Fibroblast of skin of right biceps (primary cell): ENCODE measurements at regions not wholly inside any gene's neighbourhood (a gene's known extent, or its start where the extent isn't known, plus 50 kb on each side); places are given as distances from the start of the nearest gene placed in this dataset.

Experiments
- DNase-seq: peaks from one replicate; pipeline ENCODE4 v3.0.0-alpha.2; 2013

DNA sequence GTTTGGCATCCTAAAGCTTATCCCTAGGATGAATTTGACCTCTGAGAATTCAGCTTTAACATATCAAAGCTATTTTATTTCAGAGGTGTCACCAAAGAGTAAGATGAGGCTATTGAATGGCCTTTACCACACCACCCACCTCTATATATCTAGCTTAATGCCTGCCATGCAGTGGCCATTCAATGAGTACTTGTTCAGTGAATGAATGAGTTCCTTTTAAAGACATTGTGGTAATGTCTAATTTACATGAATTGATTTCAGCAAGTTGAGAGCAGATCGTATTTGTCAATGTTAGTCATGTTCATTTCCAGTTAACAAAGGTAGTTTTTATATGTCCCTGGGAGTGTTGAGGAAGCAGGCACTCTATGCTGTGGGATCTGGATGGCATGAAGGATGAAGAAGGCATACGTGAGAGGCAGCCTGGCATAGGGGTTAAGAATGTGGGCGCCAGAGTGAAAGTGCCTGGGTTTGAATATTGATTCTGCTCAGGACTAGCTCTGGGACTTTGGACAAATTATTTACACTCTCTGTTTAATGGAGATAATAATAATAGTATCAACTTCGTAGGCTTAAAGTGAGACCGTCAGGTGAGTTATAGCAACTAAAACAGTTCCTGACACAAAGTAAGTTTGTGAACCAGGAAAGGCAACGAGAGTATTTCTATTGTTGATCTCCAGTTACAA, 434.1 kb upstream of the CHST9 start:
- no peak for DNase-seq

DNA sequence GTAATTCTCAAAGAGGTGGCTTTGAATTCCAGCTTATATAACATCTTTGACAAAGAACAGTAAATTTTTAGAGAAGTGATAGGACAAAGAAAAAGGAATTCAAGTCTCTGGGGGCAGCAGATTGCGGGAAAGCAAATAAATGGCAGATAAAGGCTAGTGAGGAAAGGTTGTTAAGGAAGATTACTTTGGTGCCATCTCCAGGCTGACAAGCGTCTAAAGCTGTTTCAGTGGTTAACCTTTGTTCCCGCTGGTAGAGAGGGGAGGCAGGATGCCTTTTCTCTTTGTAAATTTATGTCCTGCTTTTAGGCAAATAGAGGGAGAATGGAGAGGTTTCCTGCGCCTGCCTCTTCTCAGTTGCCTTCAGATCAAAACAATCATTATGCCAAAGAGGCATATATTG, 431.2 kb upstream of the CHST9 start:
- no peak for DNase-seq

DNA sequence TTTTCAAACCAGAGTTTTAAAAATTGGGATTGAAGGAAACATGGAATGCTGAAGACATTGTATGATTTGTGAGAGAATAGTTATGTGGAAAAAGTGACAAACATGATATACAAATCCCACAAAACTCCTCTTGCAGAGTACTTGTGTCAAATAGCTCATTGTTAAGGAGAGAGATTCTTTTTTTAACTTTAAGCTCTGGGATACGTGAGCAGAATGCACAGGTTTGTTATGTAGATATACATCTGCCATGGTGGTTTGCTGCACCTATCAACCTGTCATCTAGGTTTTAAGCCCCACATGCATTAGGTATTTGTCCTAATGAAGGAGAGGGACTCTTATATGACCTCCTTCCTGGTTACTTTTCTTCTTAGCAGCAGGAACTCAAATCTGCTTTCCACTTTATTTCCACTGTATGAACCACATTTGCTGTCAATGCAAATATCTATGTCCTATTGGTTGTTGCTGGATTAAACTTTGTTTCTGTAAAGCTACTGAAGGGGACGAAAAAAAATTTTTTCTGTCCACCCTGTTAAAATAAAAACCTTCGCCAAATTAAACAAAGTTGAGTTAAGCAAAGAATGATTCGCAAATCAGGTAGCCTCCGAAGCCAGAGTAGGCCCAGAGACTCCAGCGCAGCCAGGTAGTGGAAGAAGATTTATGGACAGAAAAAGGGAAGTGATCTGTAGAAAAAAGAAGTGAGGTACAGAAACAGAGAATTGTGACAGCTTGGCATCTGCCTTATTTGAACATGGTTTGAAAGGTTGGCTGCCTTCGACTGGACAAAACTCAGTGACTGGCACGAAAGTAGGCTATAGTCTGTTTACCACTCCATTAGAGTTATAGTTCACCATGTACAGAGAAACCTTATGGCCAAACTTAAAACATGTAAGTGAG, 430.1 kb upstream of the CHST9 start:
- DNase-seq = no peak

DNA sequence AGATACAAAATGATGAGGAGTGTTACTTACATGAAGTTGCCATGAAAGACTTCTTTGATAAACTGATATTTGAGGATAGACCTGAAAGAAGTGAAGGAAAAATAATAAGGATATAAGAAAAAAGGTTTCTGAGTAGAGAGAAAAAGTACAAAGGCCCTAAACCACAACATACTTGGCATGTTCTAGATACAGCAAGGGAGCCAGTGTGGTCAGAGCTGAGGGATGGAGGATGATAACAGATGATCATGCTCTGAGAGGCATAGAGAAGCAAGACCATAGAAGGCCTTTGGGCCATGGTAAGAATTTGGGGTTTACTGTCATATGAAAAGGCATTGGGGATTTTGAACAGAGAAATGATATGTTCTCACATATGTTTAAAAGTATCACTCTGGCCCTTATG, 424.1 kb upstream of the CHST9 start:
- DNase-seq = peak; percentile 11

DNA sequence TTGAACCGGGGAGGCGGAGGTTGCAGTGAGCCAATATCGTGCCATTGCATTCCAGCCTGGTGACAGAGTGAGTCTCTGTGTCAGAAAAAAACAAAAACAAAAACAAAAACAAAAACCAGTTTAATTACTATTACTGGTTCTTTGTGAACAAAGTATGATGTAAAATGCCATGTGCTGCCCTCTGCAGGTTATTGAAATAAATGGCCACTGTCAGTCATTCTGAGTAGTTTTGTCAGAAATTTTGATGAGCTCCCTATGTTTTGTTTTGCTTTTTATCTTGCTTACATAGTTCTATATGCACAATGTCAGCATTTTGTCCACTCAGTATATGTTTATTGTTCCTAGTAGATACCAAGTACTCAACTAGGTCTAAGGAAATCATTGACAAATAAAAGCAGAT, 423.6 kb upstream of the CHST9 start:
- no peak for DNase-seq

DNA sequence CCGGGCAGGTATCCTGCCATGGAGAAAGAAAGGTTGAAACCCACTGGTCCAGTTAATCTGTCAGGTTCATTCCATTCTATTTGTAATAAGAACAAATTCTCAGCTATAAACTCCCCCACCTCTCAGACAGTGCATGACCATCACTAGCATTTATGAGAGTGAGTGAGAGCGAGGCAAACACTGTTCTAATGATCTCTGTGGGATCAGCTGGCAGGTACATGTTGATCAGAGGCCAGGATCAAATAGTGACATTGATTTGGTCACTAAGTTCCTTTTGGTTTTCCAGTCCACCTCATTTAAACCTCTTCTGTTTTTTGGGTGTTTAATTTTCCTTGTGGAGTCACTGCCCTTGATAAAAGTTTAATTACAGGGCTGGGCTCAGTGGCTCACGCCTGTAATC, 423.1 kb upstream of the CHST9 start:
- DNase-seq = no peak

DNA sequence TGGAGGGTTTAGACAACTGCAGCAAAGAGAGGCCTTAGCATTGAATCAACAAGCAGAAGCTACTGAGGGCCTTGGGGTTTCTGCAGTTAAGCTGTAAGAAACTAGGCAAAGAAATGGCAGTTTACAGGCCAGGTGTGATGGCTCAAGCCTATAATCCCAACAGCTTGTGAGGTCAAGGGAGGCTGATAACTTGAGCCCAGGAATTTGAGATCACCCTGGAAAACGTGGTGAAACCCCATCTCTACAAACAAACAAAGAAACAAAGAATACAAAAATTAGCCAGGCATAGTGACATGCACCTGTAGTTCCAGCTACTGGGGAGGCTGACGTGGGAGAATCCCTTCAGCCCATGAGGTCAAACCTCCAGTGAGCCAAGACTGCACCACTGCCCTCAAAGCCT, 421.6 kb upstream of the CHST9 start:
- no peak for DNase-seq

DNA sequence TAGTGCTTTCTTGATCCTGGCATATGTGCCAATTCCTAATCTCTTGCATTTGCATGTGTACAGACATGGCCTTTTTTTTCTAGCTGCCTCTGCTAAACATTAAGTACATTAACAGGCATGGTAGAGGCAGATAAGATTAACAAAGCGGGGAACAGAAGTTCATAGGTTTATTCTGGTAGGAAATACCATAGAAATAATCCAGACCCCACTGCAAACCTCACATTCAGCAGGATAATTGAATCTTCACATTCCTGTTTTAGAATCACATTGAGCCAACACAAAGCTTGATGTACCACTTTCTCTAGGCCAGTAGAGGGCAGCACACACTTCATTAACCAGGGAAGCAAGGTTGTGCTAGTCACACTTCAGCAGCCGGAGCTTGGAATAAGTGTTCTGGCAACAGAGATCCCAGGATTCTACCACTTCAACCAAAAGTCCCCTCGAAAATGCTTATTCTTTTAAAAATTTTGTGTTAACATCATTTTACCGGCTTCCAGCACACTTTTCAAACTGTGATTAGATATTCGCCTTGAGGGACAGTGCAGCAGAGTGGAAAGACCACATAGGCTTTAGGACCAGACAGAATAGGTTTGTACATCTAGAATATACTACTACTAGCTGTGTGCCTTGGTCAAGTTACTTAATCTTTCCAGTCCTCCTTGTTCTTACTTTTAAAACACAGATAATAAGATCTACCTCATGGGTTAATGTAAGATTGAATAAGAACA, 420.2 kb upstream of the CHST9 start:
- DNase-seq = peak; percentile 73

DNA sequence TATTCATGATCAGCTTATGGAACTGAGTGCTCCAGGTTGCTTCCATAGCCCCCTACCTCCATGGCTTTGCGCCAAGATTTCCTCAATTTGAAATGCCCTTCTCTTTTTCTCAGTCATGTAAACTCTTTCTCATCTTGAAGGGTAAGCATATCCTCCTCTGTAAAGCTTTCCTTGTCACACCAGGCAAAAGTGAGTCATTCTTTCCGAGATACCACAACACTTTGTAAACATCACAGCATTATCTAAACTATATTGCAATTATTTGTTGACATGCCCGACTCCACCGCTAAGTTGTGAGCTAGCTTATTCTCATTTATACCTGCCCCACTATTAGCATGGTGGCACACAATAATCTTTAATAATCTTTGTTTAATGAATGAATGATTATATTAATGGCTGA, 419.5 kb upstream of the CHST9 start:
- DNase-seq = peak; percentile 6

DNA sequence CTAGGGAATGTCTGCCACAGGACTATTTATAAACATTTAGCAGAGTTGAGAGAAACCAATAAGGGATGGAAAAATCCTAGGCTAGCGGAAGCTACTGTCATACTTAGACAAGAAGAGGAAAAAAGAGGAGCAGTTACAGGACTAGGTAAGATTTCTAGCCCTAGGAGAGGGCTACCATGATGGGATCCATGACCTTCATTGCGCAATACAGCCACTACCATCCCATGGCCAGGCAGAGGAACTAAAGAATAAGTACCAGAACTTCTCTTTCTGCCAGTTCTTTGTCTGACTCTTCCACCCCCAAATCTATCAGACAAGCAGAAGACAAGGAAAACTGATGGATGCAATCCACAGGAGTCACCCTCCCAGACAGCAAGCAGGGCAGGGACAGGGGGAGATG, 417.0 kb upstream of the CHST9 start:
- DNase-seq = no peak

DNA sequence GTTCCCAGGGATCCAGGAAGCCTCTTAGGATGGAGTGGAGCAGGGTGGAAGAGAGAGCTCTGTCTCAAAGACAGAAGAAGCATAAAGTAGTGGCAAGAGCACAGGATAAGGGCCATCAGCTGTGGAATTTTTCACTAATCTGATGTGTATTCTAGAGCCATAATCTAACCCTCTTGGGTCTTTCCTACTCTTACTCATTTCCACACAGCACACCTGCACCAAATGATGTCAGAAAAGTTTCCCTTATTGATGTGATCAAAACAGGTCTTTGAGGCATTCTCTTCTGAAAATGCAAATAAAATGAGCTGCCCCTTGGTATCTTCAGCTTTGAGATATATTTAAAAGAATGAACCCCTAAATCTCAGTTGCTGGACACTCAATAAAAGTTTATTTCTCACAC, 415.1 kb upstream of the CHST9 start:
- DNase-seq = no peak

DNA sequence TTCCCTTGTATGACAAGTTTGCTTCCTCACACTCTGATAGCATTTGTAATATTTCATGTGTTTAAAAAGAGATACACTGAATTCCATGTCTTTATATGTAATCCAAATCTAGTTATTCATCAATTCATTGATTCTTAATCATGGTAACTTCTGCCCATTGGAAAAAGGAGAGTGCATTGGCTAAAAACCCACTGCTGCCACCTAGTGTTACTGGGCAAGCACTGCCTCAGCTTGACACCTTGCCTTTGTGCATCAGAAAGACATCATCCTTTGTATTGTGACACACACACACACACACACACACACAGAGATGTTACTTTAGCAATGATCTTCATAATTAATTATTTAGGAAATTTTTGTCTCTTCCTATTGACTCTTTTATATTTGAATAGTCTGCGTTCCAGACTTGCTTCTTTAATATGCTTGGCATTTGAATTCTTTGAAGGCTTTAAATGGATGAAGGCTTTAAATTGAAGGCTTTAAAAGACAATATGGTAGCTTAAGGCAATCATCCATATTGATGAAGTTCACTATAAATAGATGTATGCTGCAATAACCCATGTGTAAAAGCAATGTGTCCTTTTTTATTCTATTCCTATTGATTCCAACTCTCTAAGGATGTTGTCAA, 414.2 kb upstream of the CHST9 start:
- DNase-seq = peak; percentile 33

DNA sequence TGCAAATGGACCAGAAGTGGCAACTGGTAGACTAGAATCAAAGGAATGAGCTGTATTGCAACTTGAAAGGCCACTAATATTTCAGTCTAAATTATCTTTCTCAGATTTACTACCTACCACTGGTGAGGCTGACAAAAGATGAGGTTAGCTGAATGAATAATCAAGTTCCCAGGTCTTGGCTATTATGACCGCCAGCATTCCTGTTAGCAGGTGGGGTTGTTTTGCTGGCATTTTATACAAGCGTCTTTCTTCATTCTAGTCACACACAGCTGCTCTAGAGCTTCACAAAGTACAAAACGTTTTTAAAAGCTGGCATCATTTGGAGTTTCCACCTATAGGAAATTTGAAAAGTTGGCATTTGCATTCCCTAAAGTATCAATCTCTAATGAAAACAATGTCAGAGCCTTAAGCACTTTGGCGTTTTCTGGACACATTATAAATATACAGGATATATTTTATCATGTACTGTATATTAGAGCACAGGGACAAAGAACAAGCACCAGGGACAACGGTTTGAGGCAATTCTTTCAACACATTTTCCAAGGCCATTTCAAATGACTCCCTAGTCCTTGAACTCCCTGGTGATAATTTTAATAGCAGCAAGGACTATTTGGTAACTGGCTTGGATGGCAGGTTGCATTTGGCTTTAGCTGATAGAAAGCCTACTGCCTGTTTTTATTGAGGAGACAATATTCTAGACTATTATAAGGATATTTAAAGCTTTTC, 410.2 kb upstream of the CHST9 start:
- no peak for DNase-seq

DNA sequence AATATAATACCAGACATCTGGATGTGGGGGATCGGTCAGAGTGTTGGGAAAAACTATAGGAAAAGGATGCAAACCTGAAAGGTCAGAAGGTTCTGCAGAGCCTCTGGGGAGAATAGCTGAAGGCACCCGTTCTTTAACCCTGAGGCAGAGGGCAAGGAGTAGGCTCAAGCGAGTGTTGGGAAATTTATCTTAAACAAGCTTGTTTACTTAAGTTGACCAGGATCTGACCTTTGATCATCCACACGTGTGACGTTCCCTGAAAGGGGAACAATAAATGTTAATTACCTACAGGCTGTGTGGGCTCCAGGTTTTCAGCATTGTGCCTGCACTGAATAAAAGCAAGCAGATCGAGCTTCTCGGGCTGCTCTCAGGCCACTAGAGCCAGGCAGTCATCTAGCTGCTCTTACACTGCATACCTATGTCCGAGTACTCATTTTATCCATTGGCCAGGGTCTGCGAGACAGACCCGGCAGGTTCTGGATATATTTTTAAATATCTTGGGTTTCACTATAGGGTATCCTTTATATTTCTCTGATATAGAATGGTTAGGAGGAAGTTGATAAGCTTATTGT, 400.6 kb upstream of the CHST9 start:
- no peak for DNase-seq

DNA sequence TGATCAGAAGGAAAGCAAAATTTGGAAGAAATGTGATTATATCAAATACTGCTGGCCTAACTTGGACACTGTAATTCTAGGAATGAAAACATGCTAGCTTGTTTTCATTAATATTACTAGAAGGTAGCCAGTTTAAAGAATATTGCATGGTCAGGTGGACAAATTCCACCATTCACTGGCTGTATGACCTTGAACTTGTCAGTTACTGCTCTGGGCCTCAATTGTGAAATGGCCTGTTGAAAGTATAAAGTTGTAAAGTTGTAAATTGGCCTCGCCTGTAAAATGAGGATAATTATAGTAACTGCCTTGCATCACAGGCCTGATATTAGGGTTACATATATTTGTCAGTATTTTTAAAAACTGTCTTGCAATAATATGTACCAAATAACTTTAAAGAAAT, 398.4 kb upstream of the CHST9 start:
- DNase-seq = no peak

DNA sequence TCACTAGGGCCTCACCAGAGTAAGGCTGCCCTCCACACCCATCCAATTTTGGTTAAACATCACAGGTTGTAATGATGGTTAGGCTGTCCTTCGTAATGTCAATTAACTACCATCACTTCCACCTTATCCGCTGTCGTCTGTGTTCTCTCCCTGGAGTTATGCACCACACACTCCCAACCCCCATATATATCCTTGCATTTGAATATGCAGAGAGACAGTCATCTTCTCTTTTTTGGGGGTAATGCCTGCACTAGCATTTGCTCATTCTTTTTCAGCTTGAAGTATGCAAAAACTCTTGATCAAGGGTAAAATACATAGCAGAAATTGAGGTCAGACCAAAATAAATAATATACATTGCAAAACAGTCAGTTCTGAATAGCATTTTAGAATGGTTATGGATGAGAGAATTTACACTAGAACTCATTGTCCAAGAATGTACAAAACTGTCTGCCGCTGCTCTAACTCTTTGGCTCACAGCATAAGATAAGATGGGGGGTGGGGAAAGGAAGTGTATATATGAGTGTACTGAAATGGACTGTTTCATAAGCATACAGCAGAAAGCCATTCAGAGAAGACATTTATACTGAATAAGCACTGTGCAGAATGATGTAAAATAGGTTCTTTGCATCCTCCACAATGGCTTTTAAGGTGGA, 397.8 kb upstream of the CHST9 start:
- peak; percentile 64 for DNase-seq

DNA sequence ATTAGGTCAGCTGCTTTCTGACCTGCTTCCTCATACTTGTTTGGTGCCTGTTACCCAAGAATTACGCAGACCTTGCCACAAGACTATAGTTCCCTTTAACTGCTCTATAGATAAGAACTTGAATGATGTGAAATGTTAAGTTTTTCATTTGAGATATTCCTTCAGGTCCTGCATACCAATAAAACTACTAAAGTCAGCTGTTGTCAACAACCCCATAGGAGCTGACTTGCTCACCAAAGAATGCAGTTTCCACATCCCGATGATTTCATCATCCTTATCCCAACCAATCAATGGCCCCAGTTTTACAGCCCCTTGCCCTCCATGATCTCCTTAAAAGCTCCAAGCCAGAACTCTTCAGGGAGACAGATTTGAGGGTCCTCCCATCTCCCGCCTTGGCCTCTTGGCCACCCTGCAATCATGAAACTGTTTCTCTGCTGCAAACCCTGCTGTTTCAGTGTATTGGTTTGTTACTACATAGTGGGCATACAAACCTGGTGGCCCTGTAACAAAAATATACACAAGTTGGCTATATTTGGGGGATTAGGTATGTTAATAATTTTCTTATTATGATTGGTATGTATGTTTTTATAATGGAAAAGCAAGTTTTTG, 396.3 kb upstream of the CHST9 start:
- DNase-seq = peak; percentile 7

DNA sequence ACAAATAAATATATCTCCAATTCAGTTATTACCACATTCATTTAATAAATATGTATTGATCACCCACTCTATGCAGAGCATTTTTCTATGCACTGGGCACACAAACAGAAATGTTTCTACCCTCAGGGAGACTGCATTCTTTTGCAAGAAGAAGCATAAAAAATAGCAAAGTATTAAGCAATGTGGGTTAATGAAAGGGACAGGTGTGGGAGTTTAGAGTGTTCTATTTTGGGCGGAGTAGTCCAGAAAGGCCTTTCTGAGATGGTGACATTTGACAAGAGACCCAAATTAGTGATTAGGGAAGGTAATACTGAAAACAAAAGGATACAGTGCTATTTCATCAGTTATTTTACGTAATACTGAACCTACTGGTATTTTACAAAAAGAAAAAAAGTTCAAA, 394.3 kb upstream of the CHST9 start:
- no peak for DNase-seq

DNA sequence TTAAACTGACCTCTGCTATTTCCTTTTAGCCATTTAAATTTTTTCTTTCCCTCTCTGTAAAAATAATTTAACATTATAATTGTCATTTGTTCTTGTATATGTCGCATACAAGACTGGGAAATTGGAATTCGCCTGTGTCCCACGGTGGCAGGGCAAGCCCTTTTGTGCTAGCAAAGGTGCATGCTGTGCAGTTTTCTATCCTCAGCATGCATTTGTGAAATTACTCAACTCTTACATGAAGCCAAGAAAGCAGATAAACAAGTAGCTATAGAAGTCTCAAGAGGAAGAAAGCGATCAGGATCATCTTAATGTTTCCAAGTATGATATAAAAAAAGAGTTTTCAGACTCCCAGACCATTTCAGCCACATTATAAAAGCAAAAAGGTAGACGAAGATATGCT, 392.6 kb upstream of the CHST9 start:
- no peak for DNase-seq

DNA sequence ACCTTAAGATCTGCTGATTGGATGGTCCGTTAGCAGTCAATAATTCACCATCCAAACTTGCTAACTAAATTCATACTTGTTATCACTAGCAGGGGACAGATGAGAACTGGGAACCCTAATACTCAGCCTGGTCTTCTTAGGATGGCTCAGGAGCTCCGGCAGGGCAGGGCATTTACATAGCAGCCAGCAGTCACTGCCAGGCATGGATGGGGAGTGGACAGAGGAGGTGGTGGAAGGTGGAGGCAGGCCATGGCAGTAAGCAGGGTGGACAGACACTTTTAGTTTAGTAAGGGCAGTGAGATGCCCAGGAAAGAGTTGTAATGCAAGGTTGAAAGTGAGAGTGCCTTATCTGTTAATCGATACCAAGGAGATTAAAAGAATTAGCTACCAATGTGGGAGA, 392.2 kb upstream of the CHST9 start:
- no peak for DNase-seq

DNA sequence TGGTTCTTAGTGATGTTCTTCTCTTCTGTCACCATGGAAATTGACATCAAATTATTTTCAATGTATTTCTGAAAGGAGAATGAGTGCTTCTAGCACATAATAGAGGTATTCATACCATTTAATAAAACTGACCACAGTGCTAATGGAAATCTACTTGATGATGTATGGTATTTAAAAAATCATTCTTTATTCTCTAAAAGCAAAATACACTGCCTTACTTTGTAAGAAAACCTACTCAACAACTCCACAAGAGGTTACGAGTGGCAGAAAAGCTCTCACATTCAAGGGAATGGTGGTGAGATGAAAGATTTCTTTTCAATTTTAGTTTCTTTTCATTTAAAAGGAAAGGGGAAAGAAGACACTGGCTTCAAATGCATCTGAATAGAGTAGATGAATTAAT, 382.3 kb upstream of the CHST9 start:
- no peak for DNase-seq
